GM12872 (cell line): ENCODE measurements at regions not wholly inside any gene's neighbourhood (a gene's known extent, or its start where the extent isn't known, plus 50 kb on each side); places are given as distances from the start of the nearest gene placed in this dataset.

Experiments
- CTCF ChIP-seq: IDR thresholded peaks from 3 replicates; pipeline ENCODE4 v1.5.1; 2011; ENCODE audit warnings: low read depth, mild to moderate bottlenecking, low read length, moderate library complexity; ENCODE audit not compliant: insufficient read depth

- TF ChIP-seq CTCF: no peak
These were observed 63.2 kb downstream of the NENF start for GRCh38 chr1:212495766-212496494.

- no peak for TF ChIP-seq CTCF
These were observed 64.0 kb downstream of the NENF start for GRCh38 chr1:212496682-212497081.

GRCh38 chr1:212497553-212497952 is 64.8 kb downstream of the NENF start:
- no peak for TF ChIP-seq CTCF

- TF ChIP-seq CTCF: no peak
These were observed 65.7 kb downstream of the NENF start for GRCh38 chr1:212498283-212499040.

- TF ChIP-seq CTCF: no peak
These were observed 67.6 kb downstream of the NENF start for GRCh38 chr1:212500351-212500750.

- no peak for TF ChIP-seq CTCF
These were observed 68.3 kb downstream of the NENF start for GRCh38 chr1:212500983-212501382.

GRCh38 chr1:212503714-212504113 is 71.0 kb downstream of the NENF start:
- TF ChIP-seq CTCF: no peak
